ENCODE measurements at regions not wholly inside any gene's neighbourhood (a gene's known extent, or its start where the extent isn't known, plus 50 kb on each side); places are given as distances from the start of the nearest gene placed in this dataset.

- no peak for DNase-seq (ENCODE audit: low read depth in 2 of 2)
Observed at GRCh38 chr2:6602471-6602870, 263.2 kb downstream of the CMPK2 start.

DNA sequence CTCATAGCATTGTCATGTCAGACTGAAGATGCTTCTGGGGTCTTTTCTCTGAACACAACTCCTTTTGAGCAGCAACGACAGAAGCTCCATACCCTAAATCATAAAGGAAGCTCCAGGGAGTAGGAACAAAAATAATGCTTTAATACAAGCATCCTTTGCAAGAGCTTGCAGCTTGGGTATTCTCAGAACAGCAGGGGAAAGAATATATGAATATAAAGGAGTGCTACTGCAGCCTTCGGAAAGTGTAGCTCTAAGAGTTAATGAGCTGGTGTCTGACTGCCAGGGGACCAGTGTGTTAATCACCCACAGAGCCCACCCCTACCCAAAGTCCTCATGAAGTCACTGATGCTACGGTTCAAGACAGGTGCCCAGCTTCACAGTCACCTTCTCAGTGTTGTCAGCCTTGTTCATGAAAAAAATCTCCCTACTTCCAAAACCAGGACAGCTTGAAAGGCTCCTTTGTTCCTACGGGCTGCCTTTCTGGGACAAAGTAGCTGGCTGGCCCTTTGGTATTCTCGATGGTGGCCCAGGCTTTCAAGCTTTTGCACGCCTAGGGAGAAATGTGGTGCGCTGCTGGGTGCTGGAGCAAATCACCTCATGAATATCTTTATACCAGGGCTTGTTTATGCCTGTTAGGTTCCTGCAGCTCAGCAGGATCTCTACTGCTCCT is 259.7 kb downstream of the CMPK2 start:
- DNase-seq (ENCODE audit: low read depth in 2 of 2), result no peak

DNA sequence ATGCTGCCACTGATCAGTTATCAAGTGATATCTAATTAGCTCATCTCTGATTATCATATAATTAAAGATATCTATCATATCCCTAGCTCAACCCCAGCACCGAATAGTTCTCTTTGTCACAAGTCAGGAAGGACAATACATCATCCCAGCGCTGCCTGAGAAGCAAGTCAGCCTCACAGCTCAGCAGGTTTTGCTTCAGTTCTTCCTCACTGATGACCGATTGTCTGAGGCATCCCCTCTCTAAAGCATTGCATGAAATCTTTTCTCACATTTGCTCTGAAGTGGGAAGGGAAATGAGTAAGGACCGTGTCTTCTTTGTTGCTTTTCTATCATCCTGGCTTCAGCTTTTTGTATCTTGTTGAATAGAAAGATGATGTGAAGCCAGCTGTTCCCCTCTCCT is 247.9 kb downstream of the CMPK2 start:
- DNase-seq (ENCODE audit: low read depth in 2 of 2), result no peak

- DNase-seq (ENCODE audit: low read depth in 2 of 2), result no peak
Observed at GRCh38 chr2:6618201-6618600, 247.5 kb downstream of the CMPK2 start.

DNA sequence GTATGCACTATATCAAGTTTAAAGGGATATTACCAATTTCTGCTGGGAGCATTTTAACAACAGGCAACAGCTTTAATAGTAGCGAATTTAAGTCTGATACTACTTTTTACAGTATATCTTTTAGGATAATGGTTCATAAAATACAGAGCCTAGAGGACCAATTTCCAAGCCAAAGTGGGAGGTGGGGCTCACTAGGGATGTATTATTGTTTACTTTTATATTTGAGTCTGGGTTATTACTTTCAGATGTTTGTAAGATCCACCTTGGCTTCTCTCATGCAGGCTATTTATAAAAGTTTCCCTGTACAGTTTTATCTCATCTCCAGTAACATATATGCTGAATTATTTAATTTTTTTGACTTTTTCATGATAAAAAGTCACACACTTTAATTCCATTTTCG is 242.0 kb downstream of the CMPK2 start:
- DNase-seq (ENCODE audit: low read depth in 2 of 2), result no peak

DNA sequence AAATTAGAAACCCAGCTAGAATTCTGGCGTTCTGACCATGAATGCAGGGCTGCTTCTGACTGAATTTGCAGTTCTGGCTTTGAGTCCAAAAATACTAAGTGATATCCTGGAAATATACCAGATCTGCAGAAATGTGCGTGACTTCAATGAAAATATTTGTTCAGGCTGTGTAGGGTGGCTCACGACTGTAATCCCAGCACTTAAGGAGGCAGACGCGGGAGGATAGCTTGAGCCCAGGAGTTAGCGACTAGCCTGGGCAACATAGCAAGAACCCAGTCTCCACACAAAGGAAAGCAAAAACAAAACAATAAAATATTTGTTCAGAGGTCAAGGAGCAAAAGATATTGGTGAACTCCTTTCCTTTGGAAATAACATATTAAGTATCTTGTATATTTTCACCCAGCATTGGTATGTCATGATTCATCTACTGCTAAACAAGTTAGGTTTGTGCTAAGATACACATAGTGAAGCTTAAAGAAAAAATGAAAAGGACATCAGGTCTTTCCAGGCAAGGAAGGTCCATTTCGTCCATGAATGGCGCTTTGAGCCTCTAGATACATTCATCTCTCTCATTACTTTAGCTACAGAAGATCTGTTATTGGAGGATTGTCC is 239.2 kb downstream of the CMPK2 start:
- DNase-seq (ENCODE audit: low read depth in 2 of 2), result no peak

- no peak for DNase-seq (ENCODE audit: low read depth in 2 of 2)
Observed at GRCh38 chr2:6627316-6627715, 238.4 kb downstream of the CMPK2 start.

DNA sequence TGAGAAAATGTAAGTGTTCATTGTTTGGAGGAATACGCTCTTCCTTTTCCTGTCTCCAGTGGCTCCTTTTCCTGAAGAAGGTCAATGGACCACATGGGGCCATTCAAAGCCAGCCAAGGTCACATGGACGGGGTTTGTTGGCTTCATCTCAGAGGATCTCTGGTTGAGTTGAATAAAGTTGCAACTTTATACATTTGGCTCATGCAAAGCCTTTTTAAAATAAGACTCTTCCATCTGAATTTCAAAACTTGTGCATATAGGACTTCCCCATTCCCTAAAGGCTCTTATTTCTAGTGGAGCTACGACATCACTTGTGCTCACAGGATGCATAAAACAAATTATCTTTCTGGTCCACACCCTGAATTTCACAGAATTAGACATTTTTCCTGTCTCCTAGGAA is 235.5 kb downstream of the CMPK2 start:
- DNase-seq (ENCODE audit: low read depth in 2 of 2), result no peak

- DNase-seq (ENCODE audit: low read depth in 2 of 2), result no peak
Observed at GRCh38 chr2:6635296-6635695, 230.4 kb downstream of the CMPK2 start.

- no peak for DNase-seq (ENCODE audit: low read depth in 2 of 2)
Observed at GRCh38 chr2:6637330-6637729, 228.4 kb downstream of the CMPK2 start.

DNA sequence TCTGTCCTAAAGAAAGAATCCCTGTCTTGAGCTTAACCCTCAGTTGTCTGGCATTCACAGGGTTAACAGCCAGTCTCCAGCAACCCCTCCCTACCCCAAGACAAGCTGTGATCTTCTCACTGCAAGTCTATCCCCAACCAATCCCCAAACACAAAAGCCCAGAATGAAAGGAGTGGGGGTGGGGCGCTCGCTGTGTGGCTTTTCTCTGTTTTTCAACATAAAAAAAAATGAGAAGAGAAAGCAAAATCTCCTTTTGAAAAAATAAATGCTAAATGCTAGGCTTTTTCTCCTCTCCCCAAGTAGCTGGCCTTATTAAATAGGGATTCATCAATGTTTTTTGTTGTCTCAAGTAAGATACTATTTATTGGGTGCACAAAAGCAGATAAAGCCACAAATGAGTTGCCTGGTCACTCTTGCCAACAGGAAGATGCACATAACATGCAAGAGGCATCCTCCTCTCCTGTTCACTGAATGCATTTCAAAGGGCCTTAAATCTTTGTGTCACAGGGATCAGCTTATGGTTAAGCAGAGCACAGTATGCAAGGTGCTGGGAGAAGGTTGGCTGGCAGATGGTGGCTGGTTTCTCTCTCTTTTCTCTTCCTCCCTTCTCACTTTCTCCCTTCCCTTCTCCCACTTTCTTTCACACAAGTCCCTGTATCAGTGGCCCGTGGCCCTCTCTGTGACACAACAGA is 225.6 kb downstream of the CMPK2 start:
- no peak for DNase-seq (ENCODE audit: low read depth in 2 of 2)

DNA sequence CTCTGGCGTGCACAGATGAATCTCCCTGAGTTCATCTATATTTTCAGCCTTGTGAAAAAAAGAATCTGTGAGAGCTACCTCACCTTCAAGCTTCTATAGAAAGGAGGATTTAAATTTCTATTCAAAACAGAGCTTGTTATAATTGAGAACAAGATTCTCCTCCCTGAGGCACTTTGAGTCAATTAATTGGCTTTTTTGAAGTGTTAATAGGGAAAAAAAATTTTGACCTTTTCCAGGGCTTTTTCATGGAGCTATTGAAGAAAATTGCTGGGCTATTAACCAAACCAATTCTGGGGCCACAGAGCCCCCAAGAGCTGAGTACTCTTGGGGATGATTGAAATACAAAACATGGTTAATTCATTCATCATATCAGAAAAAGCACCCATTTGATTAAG is 225.1 kb downstream of the CMPK2 start:
- no peak for DNase-seq (ENCODE audit: low read depth in 2 of 2)

DNA sequence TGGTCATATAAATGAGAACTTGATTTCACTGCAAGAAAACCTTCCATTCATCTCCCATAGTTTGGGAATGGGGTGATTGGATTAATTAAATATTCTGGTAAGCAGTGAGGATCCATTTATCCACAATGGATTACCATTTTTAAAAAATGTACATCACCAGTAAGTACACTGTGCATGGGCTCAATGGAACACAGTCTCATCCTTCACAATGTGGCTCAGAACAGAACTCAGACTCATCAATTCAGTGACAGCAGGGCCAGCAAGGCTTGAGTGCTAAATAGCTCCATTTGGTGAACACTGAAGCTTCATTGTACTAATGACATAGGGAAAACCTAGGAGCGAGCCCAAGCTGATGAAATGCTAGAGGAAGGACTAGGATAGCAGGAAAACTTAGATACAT is 223.8 kb downstream of the CMPK2 start:
- no peak for DNase-seq (ENCODE audit: low read depth in 2 of 2)

DNA sequence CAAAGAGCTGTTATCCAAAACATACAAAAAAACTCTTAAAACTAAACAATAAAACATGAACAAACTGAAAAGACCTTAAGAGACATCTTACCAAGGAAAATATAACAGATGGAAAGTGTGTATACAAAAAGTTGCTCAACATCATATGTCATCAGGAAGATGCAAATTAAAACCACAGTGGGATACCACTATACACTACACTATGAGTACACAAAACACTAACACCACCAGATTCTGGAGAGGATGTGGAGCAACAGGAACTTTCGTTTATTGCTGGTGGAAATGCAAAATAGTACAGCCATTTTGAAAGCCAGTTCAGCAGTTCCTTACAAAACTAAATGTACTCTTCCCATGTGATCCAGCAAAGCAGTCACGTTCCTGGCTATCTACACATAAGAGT is 221.4 kb downstream of the CMPK2 start:
- DNase-seq (ENCODE audit: low read depth in 2 of 2), result no peak

DNA sequence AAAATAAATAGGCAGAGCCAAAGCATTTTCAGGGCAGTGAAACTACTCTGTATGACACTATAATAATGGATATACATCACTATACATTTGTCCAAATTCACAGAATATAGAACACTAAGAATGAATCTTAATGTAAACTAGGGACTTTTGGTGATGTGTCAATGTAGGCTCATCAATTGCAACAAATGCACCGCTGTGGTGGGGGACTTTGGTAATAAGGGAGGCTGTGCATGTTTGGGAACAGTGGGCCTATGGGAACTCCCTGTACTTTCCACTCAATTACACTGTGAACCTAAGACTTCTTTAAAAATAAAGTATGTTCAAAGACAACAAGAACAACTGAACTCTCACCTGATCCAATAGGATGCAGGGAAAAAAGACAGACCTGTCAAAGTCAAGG is 220.7 kb downstream of the CMPK2 start:
- no peak for DNase-seq (ENCODE audit: low read depth in 2 of 2)

DNA sequence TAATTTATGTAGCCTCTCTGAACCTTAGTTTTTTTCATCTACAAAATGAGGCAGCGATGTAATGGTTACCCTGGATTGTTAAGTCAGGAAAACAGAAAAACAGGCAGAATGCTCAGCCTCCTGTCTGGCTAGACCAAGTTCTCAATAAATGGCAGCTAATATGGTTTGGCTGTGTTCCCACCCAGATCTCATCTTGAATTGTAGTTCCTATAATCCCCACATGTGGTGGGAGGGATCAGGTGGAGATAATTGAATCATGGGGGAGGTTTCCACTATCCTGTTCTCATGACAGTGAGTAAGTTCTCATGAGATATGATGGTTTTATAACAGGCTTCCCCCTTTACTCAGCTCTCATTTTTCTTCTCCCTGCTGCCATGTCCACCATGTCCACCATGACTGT is 220.0 kb downstream of the CMPK2 start:
- DNase-seq (ENCODE audit: low read depth in 2 of 2), result no peak

DNA sequence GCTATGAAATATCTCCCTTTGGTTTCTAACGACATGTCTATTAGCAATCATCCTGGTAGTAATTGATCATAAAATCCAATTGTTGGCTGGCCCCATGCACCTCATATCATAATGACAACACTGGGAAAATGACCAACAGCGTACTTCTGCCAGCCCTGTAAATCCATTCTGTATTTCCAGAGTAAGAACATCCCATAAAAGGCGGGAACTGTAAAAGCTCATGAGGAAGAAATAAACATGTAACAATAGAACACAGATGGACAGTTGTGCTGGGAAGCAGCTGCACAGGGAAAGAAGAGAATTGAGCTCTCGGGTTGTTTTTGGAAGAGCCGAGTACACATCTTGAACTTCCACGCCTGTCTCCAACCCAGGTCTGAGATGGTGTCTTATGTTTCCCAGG is 218.7 kb downstream of the CMPK2 start:
- DNase-seq (ENCODE audit: low read depth in 2 of 2), result no peak

DNA sequence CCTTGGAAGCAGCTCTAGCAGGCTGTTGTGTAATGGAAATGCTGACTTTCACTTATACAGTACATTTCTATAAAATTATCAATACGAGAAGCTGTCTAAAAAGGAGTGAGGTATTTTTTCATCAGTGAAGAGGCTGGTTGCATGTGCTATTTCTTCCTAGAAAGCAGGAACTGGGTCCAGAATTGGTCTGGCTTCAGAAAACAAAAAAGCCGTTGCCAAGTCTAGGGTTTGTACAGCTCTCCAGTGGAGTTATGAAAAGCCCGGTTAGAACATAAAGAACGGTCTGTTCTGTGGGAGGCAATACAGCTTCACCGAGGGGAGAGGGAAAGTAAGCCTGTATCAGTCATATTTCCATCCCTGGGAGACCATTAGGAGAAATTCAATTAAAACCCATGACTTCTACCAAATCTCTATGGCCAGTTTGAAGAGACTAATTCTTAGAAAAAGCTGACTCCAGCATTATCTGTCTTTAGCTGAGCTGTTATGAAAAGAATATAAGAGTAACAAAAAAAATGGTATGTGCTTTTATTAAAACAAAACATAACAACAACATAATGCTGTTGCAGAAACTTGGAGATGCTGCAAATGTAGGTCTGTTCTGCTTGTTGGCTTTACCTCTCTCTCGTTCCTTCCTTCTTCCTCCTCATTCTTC is 217.0 kb downstream of the CMPK2 start:
- no peak for DNase-seq (ENCODE audit: low read depth in 2 of 2)

DNA sequence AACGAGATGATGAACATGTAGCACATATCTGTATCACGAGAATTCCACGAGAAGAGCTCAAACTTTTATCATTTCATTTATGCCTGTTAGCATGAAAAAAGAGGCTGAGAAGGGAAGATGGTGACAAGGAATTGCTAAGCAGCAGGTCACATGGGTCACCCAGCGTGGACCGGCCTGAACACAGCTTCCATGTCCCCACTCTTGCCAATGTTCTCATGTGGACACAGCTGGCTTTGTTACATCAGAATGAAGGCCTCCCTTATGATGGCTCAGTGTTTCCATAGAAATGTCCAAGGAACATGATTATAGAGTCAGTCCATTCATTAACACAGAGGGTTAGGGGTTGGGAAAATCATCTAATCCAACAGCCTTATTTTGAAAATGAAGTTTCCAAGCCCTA is 215.4 kb downstream of the CMPK2 start:
- no peak for DNase-seq (ENCODE audit: low read depth in 2 of 2)

DNA sequence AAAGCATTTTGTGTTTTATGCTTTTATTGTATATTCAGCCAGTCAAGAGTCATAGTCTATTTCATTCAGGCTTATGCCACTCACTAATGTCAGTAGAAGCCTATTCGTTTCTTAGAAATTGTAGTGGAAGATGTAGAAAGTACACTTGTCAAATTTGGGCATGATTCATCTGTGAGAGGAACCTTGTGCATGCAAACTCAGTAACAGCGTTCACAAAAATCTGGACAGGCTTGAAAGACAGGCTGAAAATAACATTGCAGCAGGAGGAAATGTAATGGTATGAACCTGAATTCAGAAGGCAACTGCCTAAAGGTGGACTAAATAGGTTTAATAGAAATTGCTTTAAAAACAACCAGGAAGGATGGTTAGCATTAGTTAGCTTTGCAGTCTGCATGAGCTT is 213.5 kb downstream of the CMPK2 start:
- no peak for DNase-seq (ENCODE audit: low read depth in 2 of 2)

GRCh38 chr2:6653281-6653750 is 212.4 kb downstream of the CMPK2 start:
- no peak for DNase-seq (ENCODE audit: low read depth in 2 of 2)

DNA sequence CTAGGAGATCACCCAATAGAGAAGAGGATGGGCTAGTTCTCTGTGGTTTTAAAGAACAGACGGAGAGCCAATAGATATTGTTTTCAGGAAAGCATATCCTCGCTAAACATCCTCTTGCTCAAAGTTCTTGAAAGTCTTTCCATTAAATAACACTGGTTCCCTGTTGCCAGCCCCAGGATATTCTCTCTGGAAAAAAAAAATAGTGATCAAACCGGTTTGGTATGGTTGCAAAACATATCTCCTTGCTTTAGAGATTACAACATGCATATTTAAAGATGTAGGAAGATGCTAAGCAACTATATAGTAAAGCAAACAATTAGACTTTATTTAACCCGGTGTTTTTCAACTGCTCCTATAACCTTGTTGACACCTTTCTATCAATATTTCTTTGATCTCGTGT is 211.4 kb downstream of the CMPK2 start:
- no peak for DNase-seq (ENCODE audit: low read depth in 2 of 2)

- DNase-seq (ENCODE audit: low read depth in 2 of 2), result no peak
Observed at GRCh38 chr2:6656633-6657032, 209.1 kb downstream of the CMPK2 start.
